NCI-H345 treated with DMSO at 0.1 percent for 48 hours (cell line): ENCODE measurements at regions not wholly inside any gene's neighbourhood (a gene's known extent, or its start where the extent isn't known, plus 50 kb on each side); places are given as distances from the start of the nearest gene placed in this dataset.

Experiments used
- DNase-seq: peaks from one replicate; lab custom pipeline; 2025; ENCODE audit not compliant: unreplicated experiment; lab: John Stamatoyannopoulos, UW

- no peak for DNase-seq
These were observed 135.9 kb upstream of the KLF4 start for GRCh38 chr9:107625383-107625984.

GRCh38 chr9:107624234-107624948, 134.8 kb upstream of the KLF4 start:
- DNase-seq = no peak

- DNase-seq = no peak
These were observed 131.9 kb upstream of the KLF4 start for GRCh38 chr9:107621436-107621835.

GRCh38 chr9:107620801-107621200, 131.2 kb upstream of the KLF4 start:
- DNase-seq = no peak

GRCh38 chr9:107620236-107620635, 130.7 kb upstream of the KLF4 start:
- DNase-seq = no peak

- DNase-seq = no peak
These were observed 125.8 kb upstream of the KLF4 start for GRCh38 chr9:107615321-107615720.

- DNase-seq = no peak
These were observed 125.2 kb upstream of the KLF4 start for GRCh38 chr9:107614765-107615164.

GRCh38 chr9:107613321-107613720, 123.8 kb upstream of the KLF4 start:
- DNase-seq = no peak

- no peak for DNase-seq
These were observed 122.6 kb upstream of the KLF4 start for GRCh38 chr9:107612136-107612535.

GRCh38 chr9:107609547-107609946, 120.0 kb upstream of the KLF4 start:
- DNase-seq = no peak

- no peak for DNase-seq
These were observed 116.7 kb upstream of the KLF4 start for GRCh38 chr9:107606149-107606790.

GRCh38 chr9:107605041-107605440, 115.5 kb upstream of the KLF4 start:
- no peak for DNase-seq

- no peak for DNase-seq
These were observed 113.7 kb upstream of the KLF4 start for GRCh38 chr9:107603281-107603680.

GRCh38 chr9:107600060-107600573, 110.5 kb upstream of the KLF4 start:
- no peak for DNase-seq

- no peak for DNase-seq
These were observed 108.2 kb upstream of the KLF4 start for GRCh38 chr9:107597743-107598217.

- DNase-seq = no peak
These were observed 105.5 kb upstream of the KLF4 start for GRCh38 chr9:107594908-107595530.

GRCh38 chr9:107593224-107593870, 103.8 kb upstream of the KLF4 start:
- DNase-seq = peak; percentile 24

- no peak for DNase-seq
These were observed 102.9 kb upstream of the KLF4 start for GRCh38 chr9:107592424-107592823.

- DNase-seq = no peak
These were observed 102.2 kb upstream of the KLF4 start for GRCh38 chr9:107591781-107592180.

- DNase-seq = no peak
These were observed 98.8 kb upstream of the KLF4 start for GRCh38 chr9:107588393-107588792.
